HepG2 (cell line): ENCODE measurements at regions not wholly inside any gene's neighbourhood (a gene's known extent, or its start where the extent isn't known, plus 50 kb on each side); places are given as distances from the start of the nearest gene placed in this dataset.

Experiments
- ATAC-seq: fragments of 200-7000 bp; cut with Tn5 transposase; 3 replicates; pipeline ENCODE4 v1.9.1; 2020; ENCODE audit warnings: mild to moderate bottlenecking, moderate library complexity
- BruUV-seq: library from RNA; stranded (reverse); fragments of 400-500 nt; replicated peaks from 2 replicates; lab custom pipeline; 2021; lab: Mats Ljungman, UMichigan
- CTCF ChIA-PET: fragments of 300-600 bp; formaldehyde crosslinking; extraction: SDS; loops from one replicate; lab custom pipeline; 2021; ENCODE audit warnings: low total read pairs, inconsistent platforms, low intra/inter-chr PET ratio; lab: Yijun Ruan, JAX
- POLR2A ChIA-PET: fragments of 350-600 bp; sonication (Branson Sonifier 250); formaldehyde crosslinking; loops from one replicate; lab custom pipeline; 2020; ENCODE audit warnings: antibody characterized with exemption, inconsistent platforms; lab: Yijun Ruan, JAX
- DNase-seq: peaks from one replicate; pipeline ENCODE4 v3.0.0-alpha.2; 2015; ENCODE audit warnings: low spot score
- FAIRE-seq: peaks from 3 replicates; lab custom pipeline; 2011; peaks lifted over from hg19 to GRCh38; lab: Jason Lieb, UNC
- H2AFZ ChIP-seq: one replicate; pipeline ENCODE4 v1.6.1; 2011; ENCODE audit warnings: low read length, inconsistent platforms
- H3K27ac ChIP-seq: fragments of 300-600 bp; 3 replicates; pipeline ENCODE4 v1.8.0; 2011; ENCODE audit warnings: mixed run types, mild to moderate bottlenecking, mixed read lengths, low read length, inconsistent platforms; ENCODE audit not compliant: insufficient read depth; ENCODE audit errors: extremely low read length
- H3K27me3 ChIP-seq, 2 experiments: fragments of 200-600 bp in 1 of 2; 2 replicates in 1 of 2; 3 replicates in 1 of 2; pipeline versions ENCODE4 v1.6.0 to v1.8.0; 2011; ENCODE audit warnings: low read length in 2 of 2, mild to moderate bottlenecking in 2 of 2, moderate library complexity in 2 of 2, inconsistent platforms in 1 of 2; ENCODE audit not compliant: insufficient read depth in 2 of 2, control insufficient read depth in 1 of 2
- H3K36me3 ChIP-seq, 2 experiments: fragments of 200-600 bp in 1 of 2; replicated peaks in 1 of 2; 2 replicates in 1 of 2; 3 replicates in 1 of 2; pipeline versions ENCODE4 v1.5.1 to v1.8.0; 2011; ENCODE audit warnings: low read length in 2 of 2, inconsistent platforms in 1 of 2; ENCODE audit not compliant: insufficient read depth in 2 of 2, control insufficient read depth in 1 of 2
- H3K4me1 ChIP-seq: 2 replicates; pipeline ENCODE4 v1.5.1; 2012; ENCODE audit warnings: low read length, inconsistent platforms; ENCODE audit not compliant: insufficient read depth
- H3K4me2 ChIP-seq: 2 replicates; pipeline ENCODE4 v1.6.0; 2011; ENCODE audit warnings: low read depth, low read length, inconsistent platforms
- H3K4me3 ChIP-seq, 3 experiments: fragments of 200-600 bp in 1 of 3; sonication (generic), shearing (Covaris generic) in 1 of 3; replicated peaks in 1 of 3; 2 replicates each; pipeline ENCODE4 v1.5.1; 2011 to 2016; ENCODE audit warnings: low read length in 3 of 3, inconsistent platforms in 2 of 3, low read depth in 2 of 3, mild to moderate bottlenecking in 2 of 3, control low read depth in 1 of 3, mixed read lengths in 1 of 3; ENCODE audit not compliant: insufficient read depth in 1 of 3
- H3K79me2 ChIP-seq: one replicate; pipeline ENCODE4 v1.6.1; 2011; ENCODE audit warnings: low read length, inconsistent platforms; ENCODE audit not compliant: insufficient read depth
- H3K9ac ChIP-seq: 2 replicates; pipeline ENCODE4 v1.6.0; 2011; ENCODE audit warnings: mild to moderate bottlenecking, low read depth, low read length, inconsistent platforms; ENCODE audit not compliant: insufficient read depth
- H3K9me3 ChIP-seq: 2 replicates; pipeline ENCODE4 v1.5.1; 2012; ENCODE audit warnings: mild to moderate bottlenecking, low read length
- H4K20me1 ChIP-seq: 2 replicates; pipeline ENCODE4 v1.6.0; 2011; ENCODE audit warnings: inconsistent platforms, mild to moderate bottlenecking, low read length, moderate library complexity; ENCODE audit not compliant: insufficient read depth
- BRD4 ChIP-seq: sonication (generic); formaldehyde crosslinking; IDR thresholded peaks from 2 replicates; pipeline ENCODE4 v1.4.0; 2020; ENCODE audit warnings: missing genetic modification reagents
- GATA4 ChIP-seq: sonication (generic); IDR thresholded peaks from 2 replicates; pipeline ENCODE4 v1.6.1; 2016; ENCODE audit warnings: antibody characterized with exemption, low read depth, borderline replicate concordance
- SIN3B ChIP-seq: fragments of 150-350 bp; IDR thresholded peaks from 2 replicates; pipeline ENCODE4 v1.6.1; 2014; ENCODE audit warnings: low read length
- ZNF234 ChIP-seq: sonication (generic); formaldehyde crosslinking; conservative IDR thresholded peaks from 2 replicates; pipeline ENCODE4 v1.5.1; 2020; ENCODE audit warnings: mild to moderate bottlenecking, missing genetic modification reagents
- ZNF292 ChIP-seq: sonication (generic); formaldehyde crosslinking; IDR thresholded peaks from 2 replicates; pipeline ENCODE4 v1.8.1; 2022; ENCODE audit warnings: mild to moderate bottlenecking, low read depth, missing genetic modification reagents, borderline replicate concordance
- ZNF296 ChIP-seq: sonication (generic); formaldehyde crosslinking; conservative IDR thresholded peaks from 2 replicates; pipeline ENCODE4 v1.5.0; 2020; ENCODE audit warnings: mild to moderate bottlenecking, missing genetic modification reagents
- ZNF407 ChIP-seq: sonication (generic); formaldehyde crosslinking; IDR thresholded peaks from one replicate; pipeline ENCODE4 v1.5.1; 2020; ENCODE audit warnings: mild to moderate bottlenecking, missing genetic modification reagents; ENCODE audit errors: not compliant biosample characterization
- ZNF513 ChIP-seq: sonication (generic); formaldehyde crosslinking; conservative IDR thresholded peaks from 2 replicates; pipeline ENCODE4 v1.5.0; 2020; ENCODE audit warnings: missing genetic modification reagents
- ZNF530 ChIP-seq: sonication (generic); formaldehyde crosslinking; IDR thresholded peaks from 2 replicates; pipeline ENCODE4 v1.5.0; 2020; ENCODE audit warnings: low read depth, mild to moderate bottlenecking, missing genetic modification reagents
- ZSCAN25 ChIP-seq: sonication (generic); formaldehyde crosslinking; IDR thresholded peaks from 2 replicates; pipeline ENCODE4 v1.8.0; 2022; ENCODE audit warnings: mild to moderate bottlenecking, missing genetic modification reagents
- ZSCAN31 ChIP-seq: sonication (generic); formaldehyde crosslinking; IDR thresholded peaks from 2 replicates; pipeline ENCODE4 v1.5.0; 2020; ENCODE audit warnings: low read depth, mild to moderate bottlenecking, missing genetic modification reagents
- WGBS: methylation state at CpG from one replicate; pipeline ENCODE4 v1.1.6; 2017; ENCODE audit warnings: low lambda C conversion rate; 5-methylcytosine and 5-hydroxymethylcytosine counted together
- in situ Hi-C: cut with HindIII; loops from 2 replicates; pipeline ENCODE4 v1.10.0; 2017; ENCODE audit warnings: low pct_unique_long_range_greater_than_20kb; ENCODE audit not compliant: extremely low pct_ligation_motif_present
- intact Hi-C: fragments of 100-400 bp; cut with micrococcal nuclease; formaldehyde crosslinking; loops from one replicate; pipeline ENCODE4 v1.10.0; 2022; ENCODE audit not compliant: unreplicated experiment
- TF ChIP-seq, protein P1 (sequence below): IDR thresholded peaks from 2 replicates; pipeline ENCODE4 v1.6.1; 2016; ENCODE audit warnings: mild to moderate bottlenecking, missing biosample characterization, missing genetic modification reagents

- no peak for TF ChIP-seq ZNF292 (CRISPR knock-in tag)
- no peak for TF ChIP-seq GATA4
- no peak for TF ChIP-seq ZNF513 (CRISPR knock-in tag)
- TF ChIP-seq, protein P1, sequence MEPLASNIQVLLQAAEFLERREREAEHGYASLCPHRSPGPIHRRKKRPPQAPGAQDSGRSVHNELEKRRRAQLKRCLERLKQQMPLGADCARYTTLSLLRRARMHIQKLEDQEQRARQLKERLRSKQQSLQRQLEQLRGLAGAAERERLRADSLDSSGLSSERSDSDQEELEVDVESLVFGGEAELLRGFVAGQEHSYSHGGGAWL (CRISPR knock-in tag) = no peak
Observed at GRCh38 chr12:17192721-17193120, 586.8 kb upstream of the LMO3 start (continued).

GRCh38 chr12:17169726-17170471 is 563.9 kb upstream of the LMO3 start:
- Histone ChIP-seq H3K9me3 (0 out of 2 replicates have a peak, but pooled peaks cover 7% of the 10 kb centered on the region), H4K20me1 (no peaks in the 10 kb centered on the region), H3K27me3 (no peaks in the 10 kb centered on the region), H2AFZ (no peak overlapping the region), H3K4me1 (no peaks in the 10 kb centered on the region), H3K27ac (no peak overlapping the region), H3K36me3 (no peaks in the 10 kb centered on the region), H3K9ac (no peak overlapping the region), H3K4me2 (no peak overlapping the region), H3K79me2 (no peaks in the 10 kb centered on the region), H3K4me3 (no peak overlapping the region)
- no peak for ATAC-seq
- no TSS peak for BruUV-seq
- no peak for FAIRE-seq
- intact Hi-C loops = no loop called here
- WGBS = 0% methylated on average over 5 of the region's 5 CpGs
- DNase-seq = no peak
- POLR2A ChIA-PET = no interaction called here
- CTCF ChIA-PET = no interaction called here
- in situ Hi-C loops = no loop called here
- TF ChIP-seq ZNF296 (no peak), ZSCAN25 (CRISPR knock-in tag) (no peak), BRD4 (no peak), ZNF234 (CRISPR knock-in tag) (no peak), ZNF407 (CRISPR knock-in tag) (no peak), ZSCAN31 (CRISPR knock-in tag) (no peak), SIN3B (no peak), ZNF530 (CRISPR knock-in tag) (no peak)
- TF ChIP-seq, protein P1 (CRISPR knock-in tag) = no peak
